HG03103 (cell line): ENCODE measurements at regions not wholly inside any gene's neighbourhood (a gene's known extent, or its start where the extent isn't known, plus 50 kb on each side); places are given as distances from the start of the nearest gene placed in this dataset.

Source experiments
- ATAC-seq: cut with Tn5 transposase; IDR thresholded peaks from one replicate; pipeline ENCODE4 v1.9.1; 2021; ENCODE audit warnings: low read depth; ENCODE audit not compliant: unreplicated experiment

GRCh38 chr2:224213396-224213795, 174.3 kb upstream of the SERPINE2 start:
- ATAC-seq, result no peak

- ATAC-seq, result no peak
Measured at GRCh38 chr2:224211791-224212190, 172.7 kb upstream of the SERPINE2 start.

- no peak for ATAC-seq
Measured at GRCh38 chr2:224211181-224211480, 172.0 kb upstream of the SERPINE2 start.

- no peak for ATAC-seq
Measured at GRCh38 chr2:224210286-224211180, 171.4 kb upstream of the SERPINE2 start.

- ATAC-seq, result no peak
Measured at GRCh38 chr2:224209555-224210285, 170.6 kb upstream of the SERPINE2 start.

GRCh38 chr2:224208443-224208842, 169.4 kb upstream of the SERPINE2 start:
- ATAC-seq, result no peak

GRCh38 chr2:224208007-224208406, 168.9 kb upstream of the SERPINE2 start:
- ATAC-seq, result no peak

GRCh38 chr2:224206816-224207215, 167.7 kb upstream of the SERPINE2 start:
- no peak for ATAC-seq

- ATAC-seq, result no peak
Measured at GRCh38 chr2:224202281-224202865, 163.3 kb upstream of the SERPINE2 start.

GRCh38 chr2:224198436-224198835, 159.3 kb upstream of the SERPINE2 start:
- no peak for ATAC-seq

GRCh38 chr2:224196810-224197209, 157.7 kb upstream of the SERPINE2 start:
- ATAC-seq, result no peak

- ATAC-seq, result no peak
Measured at GRCh38 chr2:224195925-224196571, 157.0 kb upstream of the SERPINE2 start.

- ATAC-seq, result no peak
Measured at GRCh38 chr2:224194161-224194560, 155.1 kb upstream of the SERPINE2 start.

- no peak for ATAC-seq
Measured at GRCh38 chr2:224191465-224191864, 152.4 kb upstream of the SERPINE2 start.

- no peak for ATAC-seq
Measured at GRCh38 chr2:224190936-224191270, 151.8 kb upstream of the SERPINE2 start.

GRCh38 chr2:224190234-224190935, 151.3 kb upstream of the SERPINE2 start:
- ATAC-seq, result no peak

GRCh38 chr2:224187220-224187619, 148.1 kb upstream of the SERPINE2 start:
- no peak for ATAC-seq

- ATAC-seq, result no peak
Measured at GRCh38 chr2:224185023-224185601, 146.0 kb upstream of the SERPINE2 start.

- no peak for ATAC-seq
Measured at GRCh38 chr2:224183086-224183485, 144.0 kb upstream of the SERPINE2 start.

GRCh38 chr2:224182498-224182897, 143.4 kb upstream of the SERPINE2 start:
- ATAC-seq, result no peak
